GM13976 (cell line): ENCODE measurements at regions not wholly inside any gene's neighbourhood (a gene's known extent, or its start where the extent isn't known, plus 50 kb on each side); places are given as distances from the start of the nearest gene placed in this dataset.
"Not testable (repeated sequence)": the region's sequence is repeated elsewhere in the genome, so short reads cannot be mapped to it uniquely, and the experiment has no call there.

ENCODE experiments used
- DNase-seq: peaks from one replicate; pipeline ENCODE4 v3.0.0; 2012; ENCODE audit warnings: low spot score
- in situ Hi-C: fragments of 300-500 bp; cut with MboI; formaldehyde crosslinking; loops from one replicate; pipeline ENCODE4 v1.12.0; 2022; ENCODE audit warnings: low sequenced_read_pairs, mixed read lengths, inconsistent platforms; ENCODE audit not compliant: unreplicated experiment
- TF ChIP-seq, protein P1 (sequence below): IDR thresholded peaks from 2 replicates; pipeline ENCODE4 v1.5.1; 2012; ENCODE audit warnings: borderline replicate concordance, mild to moderate bottlenecking; ENCODE audit not compliant: insufficient read depth; ENCODE audit errors: extremely low read depth, missing control alignments, control extremely low read depth

DNA sequence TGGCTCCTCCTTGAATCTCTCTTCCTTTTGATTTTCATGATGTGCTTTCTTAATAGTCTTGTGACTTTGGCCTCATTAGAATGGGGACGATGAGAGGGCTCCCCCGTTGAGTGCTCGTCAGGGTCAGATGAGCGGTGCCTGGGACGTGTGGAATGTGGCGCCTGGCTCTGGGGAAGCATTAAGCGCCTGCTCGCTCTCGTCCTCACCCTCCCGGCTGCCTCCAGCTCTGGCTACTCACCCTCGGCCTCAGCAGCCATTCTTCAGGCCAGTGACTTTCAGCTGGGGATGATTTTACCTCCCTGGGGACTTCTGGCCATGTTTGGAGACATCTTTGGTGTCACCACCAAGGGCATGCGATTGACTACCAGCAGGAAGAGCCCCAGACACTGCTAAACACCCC, 69.7 kb downstream of the RPS6KA4 start:
- TF ChIP-seq, protein P1, sequence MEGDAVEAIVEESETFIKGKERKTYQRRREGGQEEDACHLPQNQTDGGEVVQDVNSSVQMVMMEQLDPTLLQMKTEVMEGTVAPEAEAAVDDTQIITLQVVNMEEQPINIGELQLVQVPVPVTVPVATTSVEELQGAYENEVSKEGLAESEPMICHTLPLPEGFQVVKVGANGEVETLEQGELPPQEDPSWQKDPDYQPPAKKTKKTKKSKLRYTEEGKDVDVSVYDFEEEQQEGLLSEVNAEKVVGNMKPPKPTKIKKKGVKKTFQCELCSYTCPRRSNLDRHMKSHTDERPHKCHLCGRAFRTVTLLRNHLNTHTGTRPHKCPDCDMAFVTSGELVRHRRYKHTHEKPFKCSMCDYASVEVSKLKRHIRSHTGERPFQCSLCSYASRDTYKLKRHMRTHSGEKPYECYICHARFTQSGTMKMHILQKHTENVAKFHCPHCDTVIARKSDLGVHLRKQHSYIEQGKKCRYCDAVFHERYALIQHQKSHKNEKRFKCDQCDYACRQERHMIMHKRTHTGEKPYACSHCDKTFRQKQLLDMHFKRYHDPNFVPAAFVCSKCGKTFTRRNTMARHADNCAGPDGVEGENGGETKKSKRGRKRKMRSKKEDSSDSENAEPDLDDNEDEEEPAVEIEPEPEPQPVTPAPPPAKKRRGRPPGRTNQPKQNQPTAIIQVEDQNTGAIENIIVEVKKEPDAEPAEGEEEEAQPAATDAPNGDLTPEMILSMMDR: no peak
- in situ Hi-C loops: no loop called here
- DNase-seq: no peak

- no peak for DNase-seq
- in situ Hi-C loops: no loop called here
- TF ChIP-seq, protein P1: no peak
Observed at GRCh38 chr11:64429970-64430369, 71.0 kb downstream of the RPS6KA4 start.

DNA sequence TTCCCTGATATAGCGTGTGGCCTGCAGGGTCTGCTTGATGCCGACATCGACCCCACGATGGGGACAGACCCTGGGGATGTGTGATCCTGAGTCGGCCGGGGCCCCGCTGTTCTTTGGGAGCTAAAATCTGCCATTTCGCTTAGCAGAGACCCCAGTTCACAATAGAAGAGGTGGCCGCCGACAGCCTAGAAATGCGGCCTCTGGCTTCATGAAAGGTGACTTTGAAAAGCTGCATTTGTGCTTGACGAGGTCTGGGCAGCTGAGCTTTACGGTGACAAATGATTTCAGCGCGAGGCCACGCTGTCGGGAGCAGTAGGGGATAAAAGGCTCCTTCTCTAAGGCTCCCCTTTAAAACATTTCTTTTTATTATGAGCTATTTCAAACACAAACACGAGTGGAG, 71.7 kb downstream of the RPS6KA4 start:
- in situ Hi-C loops: no loop called here
- TF ChIP-seq, protein P1: no peak
- no peak for DNase-seq

DNA sequence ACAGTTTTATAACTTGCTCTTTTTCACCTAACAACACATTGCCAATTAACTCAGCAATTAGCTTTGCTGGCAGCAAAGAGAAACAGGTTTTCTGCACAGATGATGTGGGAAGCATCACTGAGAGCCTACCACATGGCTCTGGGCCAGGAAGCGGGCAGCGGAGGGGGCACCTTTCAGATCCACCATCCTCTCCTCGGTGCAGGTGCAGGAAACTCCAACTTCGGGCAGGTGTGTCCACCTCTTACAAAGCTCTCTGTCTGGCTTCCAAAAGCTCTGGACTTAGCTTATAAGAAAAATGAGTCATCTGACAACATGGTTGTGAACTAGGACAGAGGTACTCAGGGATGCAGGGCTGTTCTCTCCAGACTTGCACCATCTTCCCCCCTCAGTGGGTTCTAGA, 77.0 kb downstream of the RPS6KA4 start:
- TF ChIP-seq, protein P1: no peak
- in situ Hi-C loops: no loop called here
- no peak for DNase-seq

- TF ChIP-seq, protein P1: no peak
- no peak for DNase-seq
- in situ Hi-C loops: no loop called here
Observed at GRCh38 chr11:64437426-64437825, 78.5 kb downstream of the RPS6KA4 start.

GRCh38 chr11:64438986-64439771, 80.2 kb downstream of the RPS6KA4 start:
- in situ Hi-C loops: no loop called here
- DNase-seq: no peak
- TF ChIP-seq, protein P1: no peak

DNA sequence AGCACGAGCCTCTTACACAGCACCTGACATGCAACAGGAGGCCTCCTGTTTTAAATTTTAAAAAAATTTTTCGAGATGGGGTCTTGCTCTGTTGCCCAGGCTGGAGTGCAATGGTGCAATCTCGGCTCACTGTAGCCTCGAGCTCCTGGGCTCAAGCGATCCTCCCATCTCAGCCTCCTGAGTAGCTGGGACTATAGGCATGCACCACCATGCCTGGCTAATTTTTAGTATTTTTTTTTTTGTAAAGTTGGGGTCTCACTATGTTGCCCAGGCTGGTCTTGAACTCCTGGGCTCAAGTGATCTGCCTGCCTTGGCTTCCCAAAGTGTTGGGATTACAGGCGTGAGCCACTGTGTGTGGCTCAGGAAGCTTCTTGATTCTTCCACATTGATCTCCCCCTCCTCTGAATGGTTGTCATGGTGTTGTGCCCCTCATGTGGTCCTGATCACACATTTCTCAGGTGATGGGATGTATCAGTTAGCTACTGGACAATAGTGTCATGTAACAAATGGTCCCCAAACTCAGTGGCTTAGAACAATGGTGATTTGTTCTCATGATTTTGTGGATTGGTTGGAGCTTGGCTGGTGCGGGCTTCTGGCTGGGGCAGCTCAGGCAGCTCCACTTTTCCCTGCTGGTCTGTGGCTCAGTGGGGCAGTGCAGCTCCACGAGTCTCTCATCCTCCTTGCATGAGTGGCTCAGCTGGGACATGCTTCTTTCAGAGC, 81.0 kb downstream of the RPS6KA4 start:
- DNase-seq, in situ Hi-C loops: not testable (repeated sequence)
